SK-N-SH treated with all-trans-retinoic acid at 6 μM for 48 hours (cell line): ENCODE measurements at regions not wholly inside any gene's neighbourhood (a gene's known extent, or its start where the extent isn't known, plus 50 kb on each side); places are given as distances from the start of the nearest gene placed in this dataset.

Source experiments
- ATAC-seq: fragments of 200-7000 bp; cut with Tn5 transposase; 3 replicates; pipeline ENCODE4 v1.9.1; 2020; ENCODE audit warnings: mild to moderate bottlenecking, moderate library complexity
- ARNTL ChIP-seq: fragments of 450-650 bp; formaldehyde crosslinking; IDR thresholded peaks from 2 replicates; pipeline ENCODE4 v1.5.0; 2020; ENCODE audit warnings: low read depth, mild to moderate bottlenecking, moderate library complexity, borderline replicate concordance
- BACH2 ChIP-seq: fragments of 250-450 bp; sonication (Bioruptor Pico); IDR thresholded peaks from 2 replicates; pipeline ENCODE4 v1.9.0; 2021; ENCODE audit warnings: mild to moderate bottlenecking, borderline replicate concordance
- CSDC2 ChIP-seq: fragments of 250-450 bp; sonication (Bioruptor Pico); IDR thresholded peaks from 2 replicates; pipeline ENCODE4 v1.5.0; 2020; ENCODE audit warnings: mild to moderate bottlenecking, moderate library complexity
- ESRRG ChIP-seq: fragments of 250-450 bp; sonication (Bioruptor Pico); IDR thresholded peaks from 2 replicates; pipeline ENCODE4 v1.6.1; 2021; ENCODE audit warnings: mild to moderate bottlenecking
- GLIS3 ChIP-seq: fragments of 250-450 bp; sonication (Bioruptor Pico); IDR thresholded peaks from 2 replicates; pipeline ENCODE4 v1.5.0; 2020; ENCODE audit warnings: mild to moderate bottlenecking, moderate library complexity
- ISL1 ChIP-seq: fragments of 250-450 bp; sonication (Bioruptor Pico); IDR thresholded peaks from 2 replicates; pipeline ENCODE4 v2.1.2; 2022; ENCODE audit warnings: mild to moderate bottlenecking, moderate library complexity
- OSR1 ChIP-seq: fragments of 250-450 bp; sonication (Bioruptor Pico); IDR thresholded peaks from 2 replicates; pipeline ENCODE4 v1.8.0; 2022; ENCODE audit warnings: moderate library complexity, mild to moderate bottlenecking, inconsistent platforms
- PPARA ChIP-seq: fragments of 250-450 bp; sonication (Bioruptor Pico); IDR thresholded peaks from 2 replicates; pipeline ENCODE4 v1.5.0; 2020; ENCODE audit warnings: mild to moderate bottlenecking, borderline replicate concordance
- RARB ChIP-seq: fragments of 250-450 bp; sonication (Bioruptor Pico); IDR thresholded peaks from 2 replicates; pipeline ENCODE4 v1.8.0; 2021; ENCODE audit warnings: mild to moderate bottlenecking, moderate library complexity
- SNAI2 ChIP-seq: fragments of 250-450 bp; sonication (Bioruptor Pico); IDR thresholded peaks from 2 replicates; pipeline ENCODE4 v1.5.0; 2020; ENCODE audit warnings: mild to moderate bottlenecking, moderate library complexity
- TCF4 ChIP-seq: fragments of 250-450 bp; sonication (Bioruptor Pico); IDR thresholded peaks from 2 replicates; pipeline ENCODE4 v1.8.0; 2021; ENCODE audit warnings: mild to moderate bottlenecking, moderate library complexity, borderline replicate concordance
- TOX ChIP-seq: fragments of 250-450 bp; sonication (Bioruptor Pico); IDR thresholded peaks from 2 replicates; pipeline ENCODE4 v1.8.0; 2021; ENCODE audit warnings: mild to moderate bottlenecking, moderate library complexity, borderline replicate concordance
- ZC3H10 ChIP-seq: fragments of 250-450 bp; sonication (Bioruptor Pico); IDR thresholded peaks from 2 replicates; pipeline ENCODE4 v1.5.1; 2021; ENCODE audit warnings: mild to moderate bottlenecking, moderate library complexity
- ZFP3 ChIP-seq: fragments of 250-450 bp; sonication (Bioruptor Pico); IDR thresholded peaks from 2 replicates; pipeline ENCODE4 v1.5.0; 2020; ENCODE audit warnings: mild to moderate bottlenecking, moderate library complexity
- ZFP30 ChIP-seq: fragments of 450-650 bp; formaldehyde crosslinking; IDR thresholded peaks from 2 replicates; pipeline ENCODE4 v1.5.0; 2022; ENCODE audit warnings: mild to moderate bottlenecking, moderate library complexity
- ZNF565 ChIP-seq: fragments of 450-650 bp; formaldehyde crosslinking; conservative IDR thresholded peaks from 2 replicates; pipeline ENCODE4 v1.5.0; 2020; ENCODE audit warnings: low read depth, mild to moderate bottlenecking, moderate library complexity
- ZNF70 ChIP-seq: fragments of 450-650 bp; formaldehyde crosslinking; IDR thresholded peaks from 2 replicates; pipeline ENCODE4 v1.5.0; 2020; ENCODE audit warnings: mild to moderate bottlenecking, moderate library complexity
- ZNF8 ChIP-seq: fragments of 450-650 bp; formaldehyde crosslinking; IDR thresholded peaks from 2 replicates; pipeline ENCODE4 v1.5.0; 2020; ENCODE audit warnings: mild to moderate bottlenecking, moderate library complexity
- TF ChIP-seq, protein P1 (sequence below): fragments of 250-450 bp; sonication (Bioruptor Pico); IDR thresholded peaks from 2 replicates; pipeline ENCODE4 v1.5.0; 2020; ENCODE audit warnings: mild to moderate bottlenecking, moderate library complexity
- TF ChIP-seq, protein P2 (sequence below): fragments of 250-450 bp; sonication (Bioruptor Pico); IDR thresholded peaks from 2 replicates; pipeline ENCODE4 v1.8.0; 2020; ENCODE audit warnings: mild to moderate bottlenecking, moderate library complexity, borderline replicate concordance
- TF ChIP-seq, protein P3 (sequence below): fragments of 250-450 bp; sonication (Bioruptor Pico); IDR thresholded peaks from 2 replicates; pipeline ENCODE4 v1.5.1; 2021; ENCODE audit warnings: mild to moderate bottlenecking, moderate library complexity
- TF ChIP-seq, protein P4 (sequence below): fragments of 250-450 bp; sonication (Bioruptor Pico); IDR thresholded peaks from 2 replicates; pipeline ENCODE4 v1.5.1; 2020; ENCODE audit warnings: low read depth, mild to moderate bottlenecking, moderate library complexity

DNA sequence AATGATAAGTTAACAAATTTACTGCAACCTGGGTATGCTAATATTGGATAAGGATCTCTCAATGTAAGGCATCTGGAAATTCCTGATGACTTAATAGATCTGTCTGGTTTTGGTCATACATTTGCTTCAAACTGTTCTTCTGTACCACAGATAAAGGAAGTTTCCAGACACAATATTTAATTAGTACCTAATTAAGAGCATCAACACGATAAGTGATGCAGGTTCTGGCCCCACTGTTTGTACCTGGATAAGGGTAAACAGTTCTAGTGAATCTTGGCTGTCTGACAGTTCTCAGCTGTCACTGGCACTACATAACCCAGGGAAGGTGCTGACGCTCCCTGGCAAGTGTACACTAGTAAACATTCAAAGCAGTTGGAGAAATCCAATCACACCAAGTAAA is 165.6 kb downstream of the MZT1 start (continued):
- TF ChIP-seq, protein P1, sequence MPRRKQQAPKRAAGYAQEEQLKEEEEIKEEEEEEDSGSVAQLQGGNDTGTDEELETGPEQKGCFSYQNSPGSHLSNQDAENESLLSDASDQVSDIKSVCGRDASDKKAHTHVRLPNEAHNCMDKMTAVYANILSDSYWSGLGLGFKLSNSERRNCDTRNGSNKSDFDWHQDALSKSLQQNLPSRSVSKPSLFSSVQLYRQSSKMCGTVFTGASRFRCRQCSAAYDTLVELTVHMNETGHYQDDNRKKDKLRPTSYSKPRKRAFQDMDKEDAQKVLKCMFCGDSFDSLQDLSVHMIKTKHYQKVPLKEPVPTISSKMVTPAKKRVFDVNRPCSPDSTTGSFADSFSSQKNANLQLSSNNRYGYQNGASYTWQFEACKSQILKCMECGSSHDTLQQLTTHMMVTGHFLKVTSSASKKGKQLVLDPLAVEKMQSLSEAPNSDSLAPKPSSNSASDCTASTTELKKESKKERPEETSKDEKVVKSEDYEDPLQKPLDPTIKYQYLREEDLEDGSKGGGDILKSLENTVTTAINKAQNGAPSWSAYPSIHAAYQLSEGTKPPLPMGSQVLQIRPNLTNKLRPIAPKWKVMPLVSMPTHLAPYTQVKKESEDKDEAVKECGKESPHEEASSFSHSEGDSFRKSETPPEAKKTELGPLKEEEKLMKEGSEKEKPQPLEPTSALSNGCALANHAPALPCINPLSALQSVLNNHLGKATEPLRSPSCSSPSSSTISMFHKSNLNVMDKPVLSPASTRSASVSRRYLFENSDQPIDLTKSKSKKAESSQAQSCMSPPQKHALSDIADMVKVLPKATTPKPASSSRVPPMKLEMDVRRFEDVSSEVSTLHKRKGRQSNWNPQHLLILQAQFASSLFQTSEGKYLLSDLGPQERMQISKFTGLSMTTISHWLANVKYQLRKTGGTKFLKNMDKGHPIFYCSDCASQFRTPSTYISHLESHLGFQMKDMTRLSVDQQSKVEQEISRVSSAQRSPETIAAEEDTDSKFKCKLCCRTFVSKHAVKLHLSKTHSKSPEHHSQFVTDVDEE, result peak; percentile 97
- TF ChIP-seq SNAI2 (CRISPR knock-in tag) (peak; percentile 85; the same call in 1 of the 2 replicates), ZFP3 (CRISPR knock-in tag) (no peak), ISL1 (peak; percentile 85), BACH2 (CRISPR knock-in tag) (no peak), ZFP30 (CRISPR knock-in tag) (no peak), ZNF565 (CRISPR knock-in tag) (0 out of 2 replicates have a peak, but pooled peaks have one; percentile 15)
- TF ChIP-seq, protein P2, sequence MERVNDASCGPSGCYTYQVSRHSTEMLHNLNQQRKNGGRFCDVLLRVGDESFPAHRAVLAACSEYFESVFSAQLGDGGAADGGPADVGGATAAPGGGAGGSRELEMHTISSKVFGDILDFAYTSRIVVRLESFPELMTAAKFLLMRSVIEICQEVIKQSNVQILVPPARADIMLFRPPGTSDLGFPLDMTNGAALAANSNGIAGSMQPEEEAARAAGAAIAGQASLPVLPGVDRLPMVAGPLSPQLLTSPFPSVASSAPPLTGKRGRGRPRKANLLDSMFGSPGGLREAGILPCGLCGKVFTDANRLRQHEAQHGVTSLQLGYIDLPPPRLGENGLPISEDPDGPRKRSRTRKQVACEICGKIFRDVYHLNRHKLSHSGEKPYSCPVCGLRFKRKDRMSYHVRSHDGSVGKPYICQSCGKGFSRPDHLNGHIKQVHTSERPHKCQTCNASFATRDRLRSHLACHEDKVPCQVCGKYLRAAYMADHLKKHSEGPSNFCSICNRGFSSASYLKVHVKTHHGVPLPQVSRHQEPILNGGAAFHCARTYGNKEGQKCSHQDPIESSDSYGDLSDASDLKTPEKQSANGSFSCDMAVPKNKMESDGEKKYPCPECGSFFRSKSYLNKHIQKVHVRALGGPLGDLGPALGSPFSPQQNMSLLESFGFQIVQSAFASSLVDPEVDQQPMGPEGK (CRISPR knock-in tag), result no peak
- TF ChIP-seq, protein P3, sequence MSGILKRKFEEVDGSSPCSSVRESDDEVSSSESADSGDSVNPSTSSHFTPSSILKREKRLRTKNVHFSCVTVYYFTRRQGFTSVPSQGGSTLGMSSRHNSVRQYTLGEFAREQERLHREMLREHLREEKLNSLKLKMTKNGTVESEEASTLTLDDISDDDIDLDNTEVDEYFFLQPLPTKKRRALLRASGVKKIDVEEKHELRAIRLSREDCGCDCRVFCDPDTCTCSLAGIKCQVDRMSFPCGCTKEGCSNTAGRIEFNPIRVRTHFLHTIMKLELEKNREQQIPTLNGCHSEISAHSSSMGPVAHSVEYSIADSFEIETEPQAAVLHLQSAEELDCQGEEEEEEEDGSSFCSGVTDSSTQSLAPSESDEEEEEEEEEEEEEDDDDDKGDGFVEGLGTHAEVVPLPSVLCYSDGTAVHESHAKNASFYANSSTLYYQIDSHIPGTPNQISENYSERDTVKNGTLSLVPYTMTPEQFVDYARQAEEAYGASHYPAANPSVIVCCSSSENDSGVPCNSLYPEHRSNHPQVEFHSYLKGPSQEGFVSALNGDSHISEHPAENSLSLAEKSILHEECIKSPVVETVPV (CRISPR knock-in tag), result peak; percentile 52; the same call in 1 of the 2 replicates

DNA sequence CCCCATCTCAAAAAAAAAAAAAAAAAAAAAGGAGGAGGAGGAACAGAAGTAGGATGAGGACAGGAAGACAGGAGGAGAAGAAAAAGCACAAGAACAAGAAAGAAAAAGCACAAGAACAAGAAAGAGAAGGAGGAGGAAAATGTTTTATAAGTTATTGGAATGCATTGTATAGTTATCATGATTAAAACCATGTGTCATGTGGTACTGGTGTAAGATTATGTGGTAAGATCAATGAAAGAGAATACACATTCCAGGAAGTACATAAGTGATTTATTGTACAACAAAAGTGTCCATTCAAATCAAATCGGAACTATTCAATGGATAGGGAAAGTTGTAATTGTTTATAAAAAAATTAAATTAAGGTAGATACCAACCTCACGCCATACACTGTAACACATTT is 167.7 kb downstream of the MZT1 start:
- TF ChIP-seq ZNF70 (CRISPR knock-in tag), result no peak
- TF ChIP-seq GLIS3 (CRISPR knock-in tag), result no peak
- TF ChIP-seq TOX (CRISPR knock-in tag), result no peak
- TF ChIP-seq ESRRG (CRISPR knock-in tag), result no peak
- no peak for TF ChIP-seq SNAI2 (CRISPR knock-in tag)
- no peak for TF ChIP-seq ZFP30 (CRISPR knock-in tag)
- TF ChIP-seq ZNF8 (CRISPR knock-in tag), result no peak
- TF ChIP-seq, protein P3 (CRISPR knock-in tag), result no peak
- TF ChIP-seq BACH2 (CRISPR knock-in tag), result no peak
- no peak for TF ChIP-seq ZNF565 (CRISPR knock-in tag)
- ATAC-seq, result no peak

DNA sequence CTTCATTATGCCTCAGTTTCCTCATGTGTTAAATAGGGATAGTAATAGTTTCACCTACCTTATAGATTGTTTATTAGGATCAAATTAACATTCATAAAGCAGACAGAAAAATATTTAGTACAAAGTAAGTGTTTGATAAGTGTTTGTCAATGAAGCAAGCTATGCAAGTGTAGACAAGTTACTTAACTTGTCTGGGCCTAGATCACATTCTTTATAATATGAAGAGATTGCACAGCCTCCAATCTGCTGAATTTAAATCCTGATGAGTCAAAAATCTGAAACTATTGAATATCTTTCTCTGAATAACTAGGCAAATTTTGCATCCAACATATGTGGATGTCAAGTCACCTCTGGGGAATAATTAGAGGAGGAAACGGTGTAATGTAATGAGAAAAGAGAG is 170.5 kb downstream of the MZT1 start:
- TF ChIP-seq ZFP30 (CRISPR knock-in tag), result no peak
- no peak for TF ChIP-seq TOX (CRISPR knock-in tag)
- TF ChIP-seq ESRRG (CRISPR knock-in tag), result no peak
- no peak for TF ChIP-seq BACH2 (CRISPR knock-in tag)
- TF ChIP-seq, protein P4, sequence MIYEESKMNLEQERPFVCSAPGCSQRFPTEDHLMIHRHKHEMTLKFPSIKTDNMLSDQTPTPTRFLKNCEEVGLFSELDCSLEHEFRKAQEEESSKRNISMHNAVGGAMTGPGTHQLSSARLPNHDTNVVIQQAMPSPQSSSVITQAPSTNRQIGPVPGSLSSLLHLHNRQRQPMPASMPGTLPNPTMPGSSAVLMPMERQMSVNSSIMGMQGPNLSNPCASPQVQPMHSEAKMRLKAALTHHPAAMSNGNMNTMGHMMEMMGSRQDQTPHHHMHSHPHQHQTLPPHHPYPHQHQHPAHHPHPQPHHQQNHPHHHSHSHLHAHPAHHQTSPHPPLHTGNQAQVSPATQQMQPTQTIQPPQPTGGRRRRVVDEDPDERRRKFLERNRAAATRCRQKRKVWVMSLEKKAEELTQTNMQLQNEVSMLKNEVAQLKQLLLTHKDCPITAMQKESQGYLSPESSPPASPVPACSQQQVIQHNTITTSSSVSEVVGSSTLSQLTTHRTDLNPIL, result no peak
- no peak for TF ChIP-seq CSDC2 (CRISPR knock-in tag)
- TF ChIP-seq ZC3H10, result no peak
- TF ChIP-seq ISL1, result no peak
- TF ChIP-seq RARB (CRISPR knock-in tag), result no peak
- TF ChIP-seq PPARA, result no peak
- TF ChIP-seq ARNTL (CRISPR knock-in tag), result no peak
- no peak for TF ChIP-seq SNAI2 (CRISPR knock-in tag)
- no peak for TF ChIP-seq GLIS3 (CRISPR knock-in tag)
- no peak for TF ChIP-seq ZNF565 (CRISPR knock-in tag)
- no peak for TF ChIP-seq TCF4 (CRISPR knock-in tag)
- TF ChIP-seq OSR1, result no peak
- TF ChIP-seq, protein P1, result no peak
- TF ChIP-seq ZFP3 (CRISPR knock-in tag), result no peak
- TF ChIP-seq, protein P3 (CRISPR knock-in tag), result no peak

More for the DNA sequence above, 170.5 kb downstream of the MZT1 start:
- no peak for ATAC-seq
